HFFc6 (cell line): ENCODE measurements at regions not wholly inside any gene's neighbourhood (a gene's known extent, or its start where the extent isn't known, plus 50 kb on each side); places are given as distances from the start of the nearest gene placed in this dataset.
A peak's percentile ranks its signal among the peaks of the same experiment; 100 is the strongest.

ENCODE experiments used
- DNase-seq: peaks from one replicate; pipeline ENCODE4 v3.0.0-alpha.2; 2018
- H3K27ac Mint-ChIP-seq: 2 replicates; pipeline ENCODE4 v1.8.0; 2020; ENCODE audit warnings: mild to moderate bottlenecking, mixed read lengths
- H3K27me3 Mint-ChIP-seq: 2 replicates; pipeline ENCODE4 v1.8.0; 2021; ENCODE audit warnings: mild to moderate bottlenecking, moderate library complexity, mixed read lengths; ENCODE audit not compliant: insufficient read depth
- H3K36me3 Mint-ChIP-seq: 2 replicates; pipeline ENCODE4 v1.8.0; 2021; ENCODE audit warnings: low read depth, mixed read lengths
- H3K4me1 Mint-ChIP-seq: 2 replicates; pipeline ENCODE4 v1.8.0; 2020; ENCODE audit warnings: low read depth, mixed read lengths
- H3K4me3 Mint-ChIP-seq: 2 replicates; pipeline ENCODE4 v1.8.0; 2020; ENCODE audit warnings: mild to moderate bottlenecking, moderate library complexity, mixed read lengths
- H3K9me3 Mint-ChIP-seq: 2 replicates; pipeline ENCODE4 v1.8.0; 2020; ENCODE audit warnings: mild to moderate bottlenecking, mixed read lengths
- TF ChIP-seq, protein P1 (sequence below): fragments of 200-600 bp; sonication (generic); IDR thresholded peaks from 2 replicates; pipeline ENCODE4 v1.5.0; 2021; ENCODE audit warnings: antibody characterized with exemption, mild to moderate bottlenecking

DNA sequence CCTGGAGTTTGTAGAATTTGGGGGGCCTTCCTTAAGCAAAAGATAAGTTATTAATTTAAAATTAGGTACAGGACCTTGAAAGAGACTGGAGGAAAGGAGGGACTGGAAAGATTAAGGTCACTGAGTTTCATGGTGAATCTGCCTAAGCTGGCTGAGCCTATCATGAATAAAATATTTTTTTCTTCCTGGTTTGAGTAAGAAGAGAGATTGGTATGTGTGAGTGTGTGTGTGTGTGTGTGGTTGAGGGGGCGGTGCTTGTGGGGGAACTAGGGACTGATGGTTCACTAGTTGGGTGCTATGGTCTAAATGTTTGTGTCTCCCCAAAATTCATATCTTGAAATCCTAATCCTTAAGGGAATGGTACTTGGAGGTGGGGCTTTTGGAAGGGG lies 142.5 kb upstream of the PRKCQ start:
- Mint-ChIP-seq H3K4me1 (peaks cover 51% of the 10 kb centered on the region), H3K9me3 (no peaks in the 10 kb centered on the region), H3K36me3 (no peaks in the 10 kb centered on the region; the same call in 1 of the 2 replicates), H3K27ac (peak overlapping the region; percentile 94), H3K4me3 (peak overlapping the region; percentile 66), H3K27me3 (peaks cover 1% of the 10 kb centered on the region)
- TF ChIP-seq, protein P1, sequence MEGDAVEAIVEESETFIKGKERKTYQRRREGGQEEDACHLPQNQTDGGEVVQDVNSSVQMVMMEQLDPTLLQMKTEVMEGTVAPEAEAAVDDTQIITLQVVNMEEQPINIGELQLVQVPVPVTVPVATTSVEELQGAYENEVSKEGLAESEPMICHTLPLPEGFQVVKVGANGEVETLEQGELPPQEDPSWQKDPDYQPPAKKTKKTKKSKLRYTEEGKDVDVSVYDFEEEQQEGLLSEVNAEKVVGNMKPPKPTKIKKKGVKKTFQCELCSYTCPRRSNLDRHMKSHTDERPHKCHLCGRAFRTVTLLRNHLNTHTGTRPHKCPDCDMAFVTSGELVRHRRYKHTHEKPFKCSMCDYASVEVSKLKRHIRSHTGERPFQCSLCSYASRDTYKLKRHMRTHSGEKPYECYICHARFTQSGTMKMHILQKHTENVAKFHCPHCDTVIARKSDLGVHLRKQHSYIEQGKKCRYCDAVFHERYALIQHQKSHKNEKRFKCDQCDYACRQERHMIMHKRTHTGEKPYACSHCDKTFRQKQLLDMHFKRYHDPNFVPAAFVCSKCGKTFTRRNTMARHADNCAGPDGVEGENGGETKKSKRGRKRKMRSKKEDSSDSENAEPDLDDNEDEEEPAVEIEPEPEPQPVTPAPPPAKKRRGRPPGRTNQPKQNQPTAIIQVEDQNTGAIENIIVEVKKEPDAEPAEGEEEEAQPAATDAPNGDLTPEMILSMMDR: no peak
- peak; percentile 72 for DNase-seq

DNA sequence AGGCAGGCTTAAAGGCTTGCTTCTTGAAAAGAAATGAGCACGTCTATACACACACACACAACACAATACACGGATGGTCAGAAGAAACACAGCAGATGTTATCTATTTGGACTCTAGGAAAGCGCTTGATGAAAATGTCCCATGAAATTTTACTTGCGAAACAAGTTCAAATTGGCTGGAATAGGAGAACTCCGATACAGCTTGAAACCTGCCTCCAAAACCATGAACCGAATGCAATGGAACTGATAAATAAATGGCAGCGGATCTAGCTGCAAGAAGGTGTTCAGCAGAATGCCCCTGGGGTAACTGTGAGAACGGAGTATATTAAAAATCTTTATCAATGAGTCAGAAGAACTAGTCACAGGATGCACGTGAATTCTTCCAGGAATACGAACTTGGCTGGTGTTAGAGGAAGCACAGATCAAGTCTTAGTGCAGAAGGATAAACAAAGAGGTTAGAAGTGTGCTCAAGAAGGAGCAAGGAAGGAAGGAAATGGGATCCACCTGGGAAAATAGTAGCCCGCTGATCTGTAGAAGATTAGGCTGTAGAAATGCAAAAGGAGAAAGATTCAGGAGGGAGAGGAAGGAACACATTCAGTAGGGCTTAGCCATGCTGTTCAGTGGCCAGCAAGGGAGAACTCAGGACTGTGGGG lies 142.0 kb upstream of the PRKCQ start:
- H3K4me1 Mint-ChIP-seq: peaks cover 53% of the 10 kb centered on the region
- peak overlapping the region; percentile 94 for H3K27ac Mint-ChIP-seq
- no peaks in the 10 kb centered on the region; the same call in 1 of the 2 replicates for H3K27me3 Mint-ChIP-seq
- TF ChIP-seq, protein P1: no peak
- H3K36me3 Mint-ChIP-seq: no peaks in the 10 kb centered on the region; the same call in 1 of the 2 replicates
- peak; percentile 95 for DNase-seq
- H3K4me3 Mint-ChIP-seq: peak overlapping the region; percentile 66
- no peaks in the 10 kb centered on the region for H3K9me3 Mint-ChIP-seq

DNA sequence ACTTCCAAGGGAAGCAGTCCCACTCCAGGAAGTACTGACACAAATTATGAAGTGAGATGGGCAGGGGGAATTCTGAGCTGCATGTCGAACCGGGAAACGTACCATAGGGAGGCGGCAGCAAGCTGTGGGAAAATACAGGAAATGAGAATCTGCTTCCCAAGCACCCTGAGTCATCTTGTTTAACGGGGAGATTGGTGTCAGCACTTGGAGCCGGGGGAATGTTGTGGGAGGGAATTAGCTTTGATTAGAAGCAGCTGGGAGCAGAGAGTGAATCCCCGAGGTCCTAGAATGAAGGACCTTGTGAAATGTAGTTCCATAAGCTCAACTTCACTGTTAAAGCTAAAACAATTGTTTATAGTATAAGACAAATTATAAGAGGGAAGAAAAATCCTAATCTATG lies 141.4 kb upstream of the PRKCQ start:
- H3K36me3 Mint-ChIP-seq: no peaks in the 10 kb centered on the region; the same call in 1 of the 2 replicates
- H3K4me3 Mint-ChIP-seq: peak overlapping the region; percentile 66
- TF ChIP-seq, protein P1: peak; percentile 53; the same call in 1 of the 2 replicates
- H3K4me1 Mint-ChIP-seq: peaks cover 59% of the 10 kb centered on the region
- peak overlapping the region; percentile 94 for H3K27ac Mint-ChIP-seq
- DNase-seq: peak; percentile 94
- no peaks in the 10 kb centered on the region for H3K9me3 Mint-ChIP-seq
- H3K27me3 Mint-ChIP-seq: no peaks in the 10 kb centered on the region; the same call in 1 of the 2 replicates

DNA sequence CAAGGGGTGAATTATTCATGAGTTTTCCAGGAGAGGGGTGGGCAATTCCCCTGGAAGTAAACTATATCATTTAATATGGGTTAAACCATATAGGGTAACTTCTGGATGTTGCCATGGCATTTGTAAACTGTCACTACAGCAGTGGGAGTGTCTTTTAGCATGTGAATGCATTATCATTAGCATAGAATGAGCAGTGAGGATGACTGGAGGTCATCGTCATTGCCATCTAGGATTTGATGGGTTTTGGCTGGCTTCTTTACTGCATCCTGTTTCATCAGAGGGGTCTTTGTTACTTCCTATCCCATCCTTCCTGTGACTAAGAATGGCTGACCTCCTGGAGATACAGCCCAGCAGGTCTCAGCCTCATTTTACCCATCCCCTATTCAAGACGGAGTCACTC lies 139.5 kb upstream of the PRKCQ start:
- Mint-ChIP-seq H3K36me3 (no peaks in the 10 kb centered on the region; the same call in 1 of the 2 replicates), H3K27ac (peak overlapping the region; percentile 40; the same call in 1 of the 2 replicates), H3K4me1 (peaks cover 64% of the 10 kb centered on the region), H3K4me3 (no peak overlapping the region), H3K9me3 (no peaks in the 10 kb centered on the region), H3K27me3 (no peaks in the 10 kb centered on the region; the same call in none of the 2 replicates)
- no peak for DNase-seq
- TF ChIP-seq, protein P1: no peak

DNA sequence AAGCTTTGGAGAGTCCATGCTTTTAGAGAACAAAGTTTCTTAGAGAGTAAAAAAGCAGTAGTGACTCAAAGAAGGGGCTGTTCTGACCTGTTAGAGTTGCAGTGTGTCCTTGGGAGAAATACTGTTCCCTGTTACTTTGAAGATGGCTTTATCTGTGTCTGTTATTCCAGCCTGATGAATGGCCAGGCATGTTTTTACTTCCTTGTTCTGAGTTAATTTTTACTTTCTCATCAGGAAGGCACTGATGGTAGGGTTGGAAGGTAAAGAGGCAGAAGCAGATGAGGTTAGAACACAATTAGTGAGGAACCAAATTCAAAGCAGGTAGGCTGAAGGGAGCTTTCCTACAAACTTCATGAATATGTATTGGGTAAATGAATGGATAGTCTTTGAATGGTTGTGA lies 138.5 kb upstream of the PRKCQ start:
- Mint-ChIP-seq H3K9me3 (no peaks in the 10 kb centered on the region), H3K27ac (no peak overlapping the region), H3K4me3 (no peak overlapping the region), H3K4me1 (peaks cover 64% of the 10 kb centered on the region), H3K27me3 (peaks cover 3% of the 10 kb centered on the region), H3K36me3 (no peaks in the 10 kb centered on the region; the same call in 1 of the 2 replicates)
- TF ChIP-seq, protein P1: no peak
- DNase-seq: no peak
